H9 (cell line): ENCODE measurements at regions not wholly inside any gene's neighbourhood (a gene's known extent, or its start where the extent isn't known, plus 50 kb on each side); places are given as distances from the start of the nearest gene placed in this dataset.
"Not testable (repeated sequence)": the region's sequence is repeated elsewhere in the genome, so short reads cannot be mapped to it uniquely, and the experiment has no call there.

Source experiments
- DNase-seq: peaks from one replicate; pipeline ENCODE4 v3.0.0-alpha.2; 2017
- H2AFZ ChIP-seq: one replicate; pipeline ENCODE4 v1.6.1; 2013; ENCODE audit warnings: mild to moderate bottlenecking, low read length, control low read depth, moderate library complexity
- H2AK5ac ChIP-seq: 2 replicates; pipeline ENCODE4 v1.6.1; 2013; ENCODE audit warnings: low read length, control low read depth, mixed read lengths; ENCODE audit not compliant: insufficient read length
- H2BK120ac ChIP-seq: one replicate; pipeline ENCODE4 v1.6.1; 2013; ENCODE audit warnings: low read depth, mild to moderate bottlenecking, low read length, control low read depth, inconsistent platforms; ENCODE audit not compliant: poor library complexity, severe bottlenecking
- H2BK12ac ChIP-seq: 2 replicates; pipeline ENCODE4 v1.6.1; 2013; ENCODE audit warnings: low read length, control low read depth, mixed read lengths, low read depth; ENCODE audit not compliant: insufficient read length
- H2BK15ac ChIP-seq: 2 replicates; pipeline ENCODE4 v1.6.1; 2013; ENCODE audit warnings: low read depth, low read length, control low read depth
- H2BK20ac ChIP-seq: one replicate; pipeline ENCODE4 v1.6.1; 2013; ENCODE audit warnings: low read depth, mild to moderate bottlenecking, low read length, control low read depth, inconsistent platforms; ENCODE audit not compliant: poor library complexity, severe bottlenecking
- H2BK5ac ChIP-seq: 2 replicates; pipeline ENCODE4 v1.6.1; 2013; ENCODE audit warnings: low read length, control low read depth, mixed read lengths; ENCODE audit not compliant: insufficient read length
- H3K14ac ChIP-seq: 2 replicates; pipeline ENCODE4 v1.6.1; 2013; ENCODE audit warnings: low read length, control low read depth; ENCODE audit not compliant: insufficient read depth
- H3K18ac ChIP-seq: 2 replicates; pipeline ENCODE4 v1.6.1; 2013; ENCODE audit warnings: low read depth, mild to moderate bottlenecking, mixed read lengths, low read length, control low read depth; ENCODE audit not compliant: insufficient read length
- H3K23ac ChIP-seq: 2 replicates; pipeline ENCODE4 v1.6.1; 2013; ENCODE audit warnings: low read length, control low read depth, mixed read lengths, low read depth; ENCODE audit not compliant: insufficient read length
- H3K23me2 ChIP-seq: 2 replicates; pipeline ENCODE4 v1.6.1; 2013; ENCODE audit warnings: low read depth, mild to moderate bottlenecking, mixed read lengths, low read length, control low read depth; ENCODE audit not compliant: insufficient read length, poor library complexity, severe bottlenecking
- H3K27ac ChIP-seq: 2 replicates; pipeline ENCODE4 v1.5.1; 2013; ENCODE audit warnings: low read length, control low read depth, mixed read lengths, low read depth; ENCODE audit not compliant: insufficient read length
- H3K27me3 ChIP-seq: 2 replicates; pipeline ENCODE4 v1.6.1; 2013; ENCODE audit warnings: low read length, control low read depth, inconsistent platforms; ENCODE audit not compliant: insufficient read depth
- H3K4ac ChIP-seq: 2 replicates; pipeline ENCODE4 v1.6.1; 2013; ENCODE audit warnings: low read depth, mild to moderate bottlenecking, control low read depth, inconsistent platforms, low read length, moderate library complexity
- H3K4me1 ChIP-seq: 2 replicates; pipeline ENCODE4 v1.6.1; 2013; ENCODE audit warnings: low read length, control low read depth, inconsistent platforms; ENCODE audit not compliant: insufficient read depth
- H3K4me2 ChIP-seq: 2 replicates; pipeline ENCODE4 v1.6.1; 2013; ENCODE audit warnings: low read length, control low read depth, mixed read lengths; ENCODE audit not compliant: insufficient read length, insufficient read depth
- H3K56ac ChIP-seq: 2 replicates; pipeline ENCODE4 v1.6.1; 2013; ENCODE audit warnings: low read depth, mild to moderate bottlenecking, mixed read lengths, low read length, control low read depth; ENCODE audit not compliant: insufficient read length
- H3K79me1 ChIP-seq: 2 replicates; pipeline ENCODE4 v1.6.1; 2013; ENCODE audit warnings: low read depth, mild to moderate bottlenecking, moderate library complexity, low read length, control low read depth, inconsistent platforms; ENCODE audit not compliant: insufficient read depth, poor library complexity, severe bottlenecking
- H3K79me2 ChIP-seq: 2 replicates; pipeline ENCODE4 v1.6.1; 2013; ENCODE audit warnings: low read length, control low read depth, inconsistent platforms; ENCODE audit not compliant: insufficient read depth
- H3K9ac ChIP-seq: 2 replicates; pipeline ENCODE4 v1.6.1; 2013; ENCODE audit warnings: low read length, control low read depth, mixed read lengths; ENCODE audit not compliant: insufficient read length; ENCODE audit errors: extremely low read depth
- H3K9me3 ChIP-seq: one replicate; pipeline ENCODE4 v1.6.1; 2013; ENCODE audit warnings: low read depth, low read length, inconsistent platforms; ENCODE audit not compliant: control insufficient read depth
- H3T11ph ChIP-seq: one replicate; pipeline ENCODE4 v1.6.1; 2013; ENCODE audit warnings: mild to moderate bottlenecking, low read length, control low read depth, inconsistent platforms
- H4K20me1 ChIP-seq: one replicate; pipeline ENCODE4 v1.6.1; 2013; ENCODE audit not compliant: control insufficient read depth, insufficient read length, insufficient read depth
- H4K5ac ChIP-seq: 2 replicates; pipeline ENCODE4 v1.6.1; 2013; ENCODE audit warnings: low read depth, mild to moderate bottlenecking, mixed read lengths, low read length, control low read depth; ENCODE audit not compliant: insufficient read length
- H4K8ac ChIP-seq: replicated peaks from 2 replicates; pipeline ENCODE4 v1.6.1; 2013; ENCODE audit warnings: low read length, control low read depth, mixed read lengths, low read depth; ENCODE audit not compliant: insufficient read length
- H4K91ac ChIP-seq: 2 replicates; pipeline ENCODE4 v1.6.1; 2013; ENCODE audit warnings: low read depth, mild to moderate bottlenecking, moderate library complexity, mixed read lengths, low read length, control low read depth; ENCODE audit not compliant: insufficient read length
- H3K27ac Mint-ChIP-seq, 3 experiments: 2 replicates in 2 of 3; 3 replicates in 1 of 3; pipeline ENCODE4 v1.8.0; 2020 to 2021; ENCODE audit warnings: mixed read lengths in 3 of 3, mild to moderate bottlenecking in 1 of 3, moderate library complexity in 1 of 3
- H3K27me3 Mint-ChIP-seq: 2 replicates; pipeline ENCODE4 v1.8.0; 2021; ENCODE audit warnings: low read depth, mild to moderate bottlenecking, moderate library complexity, mixed read lengths
- H3K36me3 Mint-ChIP-seq, 3 experiments: 2 replicates in 2 of 3; 3 replicates in 1 of 3; pipeline ENCODE4 v1.8.0; 2020 to 2021; ENCODE audit warnings: low read depth in 3 of 3, mixed read lengths in 3 of 3; ENCODE audit not compliant: insufficient read depth in 1 of 3
- H3K4me1 Mint-ChIP-seq, 2 experiments: 2 replicates each; pipeline ENCODE4 v1.8.0; 2020; ENCODE audit warnings: mixed read lengths in 2 of 2
- H3K4me3 Mint-ChIP-seq, 2 experiments: 2 replicates in 1 of 2; 3 replicates in 1 of 2; pipeline ENCODE4 v1.8.0; 2020 to 2021; ENCODE audit warnings: mild to moderate bottlenecking in 2 of 2, mixed read lengths in 2 of 2, moderate library complexity in 1 of 2
- H3K9me3 Mint-ChIP-seq, 2 experiments: 2 replicates in 1 of 2; 3 replicates in 1 of 2; pipeline ENCODE4 v1.8.0; 2020; ENCODE audit warnings: mild to moderate bottlenecking in 2 of 2, mixed read lengths in 2 of 2, moderate library complexity in 1 of 2
- CTCF ChIP-seq: fragments of 200-600 bp; sonication (generic); conservative IDR thresholded peaks from 3 replicates; pipeline ENCODE4 v1.8.0; 2021; ENCODE audit warnings: antibody characterized with exemption, mild to moderate bottlenecking
- WGBS: extraction: QIAGEN DNeasy Blood & Tissue Kit; methylation state at CpG from one replicate; pipeline ENCODE4 v1.1.7; 2013; ENCODE audit warnings: missing lambda C conversion rate, low lambda C conversion rate, mixed read lengths; ENCODE audit not compliant: insufficient read length; ENCODE audit errors: extremely low coverage; 5-methylcytosine and 5-hydroxymethylcytosine counted together

GRCh38 chr7:66474441-66474840 is 154.2 kb upstream of the KCTD7 start:
- H3K56ac ChIP-seq = no peak overlapping the region
- H3K27me3 Mint-ChIP-seq = no peaks in the 10 kb centered on the region
- H2BK5ac ChIP-seq = no peak overlapping the region
- H3K23me2 ChIP-seq = no peaks in the 10 kb centered on the region
- H3K18ac ChIP-seq = no peak overlapping the region
- H3K4me2 ChIP-seq = no peak overlapping the region
- no peak overlapping the region for H3K27ac ChIP-seq
- TF ChIP-seq CTCF = no peak
- H4K8ac ChIP-seq = no peak overlapping the region
- no peak overlapping the region for H3K23ac ChIP-seq
- WGBS = no CpG with 5 or more reads among the region's 45 CpGs
- no peak overlapping the region for H2AFZ ChIP-seq
- no peak overlapping the region for H3K27ac Mint-ChIP-seq
- H3T11ph ChIP-seq = no peak overlapping the region
- no peak overlapping the region for H4K5ac ChIP-seq
- H2AK5ac ChIP-seq = no peak overlapping the region
- H2BK12ac ChIP-seq = no peak overlapping the region
- no peak overlapping the region for H3K4me3 Mint-ChIP-seq
- no peak overlapping the region for H2BK120ac ChIP-seq
- no peak overlapping the region for H2BK15ac ChIP-seq
- no peaks in the 10 kb centered on the region for H3K79me2 ChIP-seq
- no peaks in the 10 kb centered on the region for H3K4me1 ChIP-seq
- no peak overlapping the region for H3K14ac ChIP-seq
- no peaks in the 10 kb centered on the region for H4K20me1 ChIP-seq
- H3K9ac ChIP-seq = no peak overlapping the region
- no peak for DNase-seq
- no peaks in the 10 kb centered on the region for H3K9me3 ChIP-seq
- no peak overlapping the region for H2BK20ac ChIP-seq
- no peaks in the 10 kb centered on the region for H3K79me1 ChIP-seq
- H3K27me3 ChIP-seq = no peaks in the 10 kb centered on the region
- peaks cover 3 to 25% (median 17%) of the 10 kb centered on the region in 3 experiments; a peak in 5 of 7 replicates for H3K36me3 Mint-ChIP-seq
- no peaks in the 10 kb centered on the region for H3K9me3 Mint-ChIP-seq
- no peaks in the 10 kb centered on the region for H3K4me1 Mint-ChIP-seq
- no peak overlapping the region for H4K91ac ChIP-seq
- no peak overlapping the region for H3K4ac ChIP-seq

- not testable (repeated sequence) for H2AK5ac ChIP-seq, H4K20me1 ChIP-seq, H3K79me2 ChIP-seq, DNase-seq, H3K4me1 ChIP-seq, H3K79me1 ChIP-seq, H3K27me3 ChIP-seq, H3K27ac Mint-ChIP-seq, H3K27me3 Mint-ChIP-seq, H3K4me2 ChIP-seq, H3T11ph ChIP-seq, H4K5ac ChIP-seq, H2BK5ac ChIP-seq, H2BK15ac ChIP-seq, H4K8ac ChIP-seq, H2AFZ ChIP-seq, H3K27ac ChIP-seq, H3K14ac ChIP-seq, H3K4me3 Mint-ChIP-seq, H3K4me1 Mint-ChIP-seq, H3K4ac ChIP-seq, H3K18ac ChIP-seq, H4K91ac ChIP-seq, H2BK120ac ChIP-seq, H3K23me2 ChIP-seq, H3K56ac ChIP-seq, H3K9me3 Mint-ChIP-seq, H3K9ac ChIP-seq, H2BK12ac ChIP-seq, H3K9me3 ChIP-seq, H2BK20ac ChIP-seq, H3K23ac ChIP-seq
- H3K36me3 Mint-ChIP-seq = peaks cover 3 to 34% (median 27%) of the 10 kb centered on the region in 3 experiments; a peak in 5 of 7 replicates
- no CpG with 5 or more reads among the region's 3 CpGs for whole genome bisulfite sequencing
These were observed 152.6 kb upstream of the KCTD7 start for GRCh38 chr7:66476056-66476455.
